HG02678 (cell line): ENCODE measurements at regions not wholly inside any gene's neighbourhood (a gene's known extent, or its start where the extent isn't known, plus 50 kb on each side); places are given as distances from the start of the nearest gene placed in this dataset.
"Not testable (repeated sequence)": the region's sequence is repeated elsewhere in the genome, so short reads cannot be mapped to it uniquely, and the experiment has no call there.

Experiments used
- ATAC-seq: cut with Tn5 transposase; IDR thresholded peaks from one replicate; pipeline ENCODE4 v1.9.1; 2021; ENCODE audit warnings: mild to moderate bottlenecking, moderate library complexity; ENCODE audit not compliant: unreplicated experiment

- ATAC-seq: no peak
Measured at GRCh38 chr2:8121022-8121825, 560.6 kb upstream of the ID2 start.

- ATAC-seq: no peak
Measured at GRCh38 chr2:8121826-8122513, 559.9 kb upstream of the ID2 start.

- ATAC-seq: no peak
Measured at GRCh38 chr2:8122520-8122919, 559.3 kb upstream of the ID2 start.

GRCh38 chr2:8123464-8123863 lies 558.4 kb upstream of the ID2 start:
- ATAC-seq: no peak

GRCh38 chr2:8125741-8126711 lies 555.8 kb upstream of the ID2 start:
- no peak for ATAC-seq

GRCh38 chr2:8126783-8127182 lies 555.1 kb upstream of the ID2 start:
- ATAC-seq: no peak

GRCh38 chr2:8131423-8131822 lies 550.4 kb upstream of the ID2 start:
- ATAC-seq: not testable (repeated sequence)

GRCh38 chr2:8132351-8132831 lies 549.5 kb upstream of the ID2 start:
- ATAC-seq: no peak

GRCh38 chr2:8132879-8133278 lies 549.0 kb upstream of the ID2 start:
- ATAC-seq: no peak

GRCh38 chr2:8133363-8133762 lies 548.5 kb upstream of the ID2 start:
- no peak for ATAC-seq

- ATAC-seq: no peak
Measured at GRCh38 chr2:8133913-8134472, 547.9 kb upstream of the ID2 start.

GRCh38 chr2:8134473-8134932 lies 547.4 kb upstream of the ID2 start:
- no peak for ATAC-seq

- no peak for ATAC-seq
Measured at GRCh38 chr2:8134985-8135682, 546.7 kb upstream of the ID2 start.

- ATAC-seq: no peak
Measured at GRCh38 chr2:8137801-8138200, 544.1 kb upstream of the ID2 start.

- no peak for ATAC-seq
Measured at GRCh38 chr2:8138525-8138922, 543.3 kb upstream of the ID2 start.

- no peak for ATAC-seq
Measured at GRCh38 chr2:8138923-8139667, 542.8 kb upstream of the ID2 start.

- no peak for ATAC-seq
Measured at GRCh38 chr2:8139668-8140200, 542.1 kb upstream of the ID2 start.

- ATAC-seq: no peak
Measured at GRCh38 chr2:8141079-8141707, 540.7 kb upstream of the ID2 start.

GRCh38 chr2:8141780-8142179 lies 540.1 kb upstream of the ID2 start:
- no peak for ATAC-seq
